Stimulated activated naive CD8-positive, alpha-beta T cell treated with anti-CD3 and anti-CD28 coated beads, Interleukin-15, amount 100 ng/mL, for 72 hours (primary cell): ENCODE measurements at regions not wholly inside any gene's neighbourhood (a gene's known extent, or its start where the extent isn't known, plus 50 kb on each side); places are given as distances from the start of the nearest gene placed in this dataset.

Source experiments
- ATAC-seq: fragments of 150-1000 bp; cut with Tn5 transposase; 2 replicates; pipeline ENCODE4 v1.10.0; 2021; ENCODE audit warnings: mild to moderate bottlenecking, moderate library complexity
- DNase-seq, 2 donors: peaks; one replicate each; pipeline ENCODE4 v3.0.0; 2021 to 2022
- H3K27ac Mint-ChIP-seq, 2 donors: one replicate each; pipeline ENCODE4 v1.8.0; 2022; ENCODE audit warnings: mild to moderate bottlenecking in 2 of 2, mixed read lengths in 2 of 2, moderate library complexity in 2 of 2
- H3K27me3 Mint-ChIP-seq: one replicate; pipeline ENCODE4 v1.8.0; 2022; ENCODE audit warnings: mixed read lengths
- H3K4me1 Mint-ChIP-seq: one replicate; pipeline ENCODE4 v1.8.0; 2022; ENCODE audit warnings: mild to moderate bottlenecking, mixed read lengths
- H3K4me3 Mint-ChIP-seq, 2 donors: one replicate each; pipeline ENCODE4 v1.8.0; 2022; ENCODE audit warnings: mild to moderate bottlenecking in 2 of 2, mixed read lengths in 2 of 2, moderate library complexity in 1 of 2
- H3K9me3 Mint-ChIP-seq, 2 donors: one replicate each; pipeline ENCODE4 v1.8.0; 2022; ENCODE audit warnings: mixed read lengths in 2 of 2

- Mint-ChIP-seq H3K27ac (peak overlapping the region in 1 of 2 donors; percentile 14), H3K27me3 (no peaks in the 10 kb centered on the region), H3K4me1 (no peaks in the 10 kb centered on the region), H3K4me3 (no peak overlapping the region), H3K9me3 (no peaks in the 10 kb centered on the region)
- DNase-seq (no peak), ATAC-seq (no peak)
Measured at GRCh38 chr11:109303342-109303741, 118.6 kb upstream of the C11orf87 start.

GRCh38 chr11:109304159-109304558, 117.8 kb upstream of the C11orf87 start:
- no peaks in the 10 kb centered on the region for H3K27me3 Mint-ChIP-seq
- H3K4me1 Mint-ChIP-seq = no peaks in the 10 kb centered on the region
- no peak overlapping the region for H3K4me3 Mint-ChIP-seq
- no peak overlapping the region for H3K27ac Mint-ChIP-seq
- H3K9me3 Mint-ChIP-seq = no peaks in the 10 kb centered on the region
- ATAC-seq (no peak), DNase-seq (no peak)

- Mint-ChIP-seq H3K4me3 (no peak overlapping the region), H3K9me3 (no peaks in the 10 kb centered on the region), H3K27ac (no peak overlapping the region), H3K4me1 (no peaks in the 10 kb centered on the region), H3K27me3 (no peaks in the 10 kb centered on the region)
- ATAC-seq = no peak
- no peak for DNase-seq
Measured at GRCh38 chr11:109305009-109305408, 117.0 kb upstream of the C11orf87 start.

- Mint-ChIP-seq H3K9me3 (no peaks in the 10 kb centered on the region), H3K27ac (no peak overlapping the region), H3K27me3 (no peaks in the 10 kb centered on the region), H3K4me3 (no peak overlapping the region), H3K4me1 (no peaks in the 10 kb centered on the region)
- ATAC-seq = no peak
- DNase-seq = no peak
Measured at GRCh38 chr11:109306322-109306721, 115.7 kb upstream of the C11orf87 start.

- H3K9me3 Mint-ChIP-seq = no peaks in the 10 kb centered on the region
- H3K27ac Mint-ChIP-seq = no peak overlapping the region
- no peaks in the 10 kb centered on the region for H3K4me1 Mint-ChIP-seq
- no peaks in the 10 kb centered on the region for H3K27me3 Mint-ChIP-seq
- H3K4me3 Mint-ChIP-seq = no peak overlapping the region
- no peak for DNase-seq
- ATAC-seq = no peak
Measured at GRCh38 chr11:109307366-109307765, 114.6 kb upstream of the C11orf87 start.

- no peak for DNase-seq
- Mint-ChIP-seq H3K4me1 (no peaks in the 10 kb centered on the region), H3K27ac (no peak overlapping the region), H3K4me3 (no peak overlapping the region), H3K27me3 (no peaks in the 10 kb centered on the region), H3K9me3 (no peaks in the 10 kb centered on the region)
- no peak for ATAC-seq
Measured at GRCh38 chr11:109308551-109308950, 113.4 kb upstream of the C11orf87 start.

GRCh38 chr11:109309153-109309552, 112.8 kb upstream of the C11orf87 start:
- Mint-ChIP-seq H3K4me1 (no peaks in the 10 kb centered on the region), H3K4me3 (no peak overlapping the region), H3K27ac (no peak overlapping the region), H3K27me3 (no peaks in the 10 kb centered on the region), H3K9me3 (no peaks in the 10 kb centered on the region)
- DNase-seq = no peak
- ATAC-seq = no peak

- DNase-seq (no peak), ATAC-seq (no peak)
- Mint-ChIP-seq H3K27ac (no peak overlapping the region), H3K4me3 (no peak overlapping the region), H3K27me3 (no peaks in the 10 kb centered on the region), H3K9me3 (peaks cover 0 to 17% of the 10 kb centered on the region in 2 donors), H3K4me1 (no peaks in the 10 kb centered on the region)
Measured at GRCh38 chr11:109317726-109318125, 104.3 kb upstream of the C11orf87 start.

GRCh38 chr11:109320595-109320994, 101.4 kb upstream of the C11orf87 start:
- Mint-ChIP-seq H3K27me3 (no peaks in the 10 kb centered on the region), H3K4me3 (no peak overlapping the region), H3K4me1 (no peaks in the 10 kb centered on the region), H3K27ac (no peak overlapping the region), H3K9me3 (peaks cover 0 to 17% of the 10 kb centered on the region in 2 donors)
- no peak for DNase-seq
- no peak for ATAC-seq

GRCh38 chr11:109326781-109327180, 95.2 kb upstream of the C11orf87 start:
- ATAC-seq = no peak
- Mint-ChIP-seq H3K4me3 (no peak overlapping the region), H3K27me3 (no peaks in the 10 kb centered on the region), H3K9me3 (no peaks in the 10 kb centered on the region), H3K27ac (no peak overlapping the region), H3K4me1 (no peaks in the 10 kb centered on the region)
- DNase-seq = no peak

- Mint-ChIP-seq H3K27me3 (no peaks in the 10 kb centered on the region), H3K27ac (no peak overlapping the region), H3K9me3 (no peaks in the 10 kb centered on the region), H3K4me1 (no peaks in the 10 kb centered on the region), H3K4me3 (no peak overlapping the region)
- no peak for ATAC-seq
- no peak for DNase-seq
Measured at GRCh38 chr11:109329716-109330115, 92.3 kb upstream of the C11orf87 start.

GRCh38 chr11:109338131-109338530, 83.9 kb upstream of the C11orf87 start:
- DNase-seq = no peak
- no peak for ATAC-seq
- no peak overlapping the region for H3K27ac Mint-ChIP-seq
- no peaks in the 10 kb centered on the region for H3K4me1 Mint-ChIP-seq
- H3K4me3 Mint-ChIP-seq = no peak overlapping the region
- no peaks in the 10 kb centered on the region for H3K27me3 Mint-ChIP-seq
- H3K9me3 Mint-ChIP-seq = peaks cover 0 to 3% of the 10 kb centered on the region in 2 donors

GRCh38 chr11:109342261-109342660, 79.7 kb upstream of the C11orf87 start:
- Mint-ChIP-seq H3K9me3 (peaks cover 0 to 8% of the 10 kb centered on the region in 2 donors), H3K4me1 (no peaks in the 10 kb centered on the region), H3K27ac (no peak overlapping the region), H3K27me3 (no peaks in the 10 kb centered on the region), H3K4me3 (no peak overlapping the region)
- ATAC-seq = no peak
- DNase-seq = no peak

GRCh38 chr11:109343242-109343641, 78.7 kb upstream of the C11orf87 start:
- ATAC-seq (no peak), DNase-seq (no peak)
- no peaks in the 10 kb centered on the region for H3K4me1 Mint-ChIP-seq
- H3K4me3 Mint-ChIP-seq = no peak overlapping the region
- peaks cover 0 to 14% of the 10 kb centered on the region in 2 donors for H3K9me3 Mint-ChIP-seq
- no peaks in the 10 kb centered on the region for H3K27me3 Mint-ChIP-seq
- H3K27ac Mint-ChIP-seq = no peak overlapping the region

- ATAC-seq (no peak), DNase-seq (no peak)
- H3K9me3 Mint-ChIP-seq = peaks cover 7 to 19% of the 10 kb centered on the region in 2 donors
- no peak overlapping the region for H3K4me3 Mint-ChIP-seq
- no peak overlapping the region for H3K27ac Mint-ChIP-seq
- no peaks in the 10 kb centered on the region for H3K4me1 Mint-ChIP-seq
- no peaks in the 10 kb centered on the region for H3K27me3 Mint-ChIP-seq
Measured at GRCh38 chr11:109347304-109347703, 74.7 kb upstream of the C11orf87 start.

GRCh38 chr11:109349276-109350080, 72.5 kb upstream of the C11orf87 start:
- Mint-ChIP-seq H3K27me3 (no peaks in the 10 kb centered on the region), H3K27ac (no peak overlapping the region), H3K4me1 (no peaks in the 10 kb centered on the region), H3K4me3 (no peak overlapping the region), H3K9me3 (peaks cover 7 to 19% of the 10 kb centered on the region in 2 donors)
- DNase-seq (no peak), ATAC-seq (no peak)

- Mint-ChIP-seq H3K27me3 (no peaks in the 10 kb centered on the region), H3K27ac (no peak overlapping the region), H3K4me3 (no peak overlapping the region), H3K4me1 (no peaks in the 10 kb centered on the region), H3K9me3 (peaks cover 7 to 19% of the 10 kb centered on the region in 2 donors)
- ATAC-seq = no peak
- DNase-seq = no peak
Measured at GRCh38 chr11:109350091-109350490, 71.9 kb upstream of the C11orf87 start.
